Osteoblast (primary cell): ENCODE measurements at regions not wholly inside any gene's neighbourhood (a gene's known extent, or its start where the extent isn't known, plus 50 kb on each side); places are given as distances from the start of the nearest gene placed in this dataset.
"Not testable (repeated sequence)": the region's sequence is repeated elsewhere in the genome, so short reads cannot be mapped to it uniquely, and the experiment has no call there.

Experiments used
- DNase-seq: peaks from one replicate; pipeline ENCODE4 v3.0.0; 2011; ENCODE audit warnings: low spot score, mixed read lengths; ENCODE audit not compliant: insufficient read length; ENCODE audit errors: missing footprints
- H2AFZ ChIP-seq: 2 replicates; pipeline ENCODE4 v1.6.0; 2011; ENCODE audit warnings: mild to moderate bottlenecking, low read length
- H3K27ac ChIP-seq: 2 replicates; pipeline ENCODE4 v1.5.1; 2011; ENCODE audit warnings: mild to moderate bottlenecking, low read depth, low read length, moderate library complexity
- H3K27me3 ChIP-seq: 2 replicates; pipeline ENCODE4 v1.6.0; 2012; ENCODE audit warnings: mild to moderate bottlenecking, control low read depth, inconsistent platforms, low read length, moderate library complexity; ENCODE audit not compliant: insufficient read depth
- H3K36me3 ChIP-seq: 2 replicates; pipeline ENCODE4 v1.5.1; 2011; ENCODE audit warnings: mild to moderate bottlenecking, low read length, control low read depth, moderate library complexity; ENCODE audit not compliant: insufficient read depth
- H3K4me1 ChIP-seq: 2 replicates; pipeline ENCODE4 v1.5.1; 2011; ENCODE audit warnings: mild to moderate bottlenecking, low read length, control low read depth, moderate library complexity; ENCODE audit not compliant: insufficient read depth
- H3K4me2 ChIP-seq: 2 replicates; pipeline ENCODE4 v1.6.0; 2011; ENCODE audit warnings: mild to moderate bottlenecking, low read length; ENCODE audit not compliant: insufficient read depth
- H3K4me3 ChIP-seq: fragments of 200-600 bp; sonication (generic); 3 replicates; pipeline ENCODE4 v1.5.1; 2012; ENCODE audit warnings: mild to moderate bottlenecking, low read length, inconsistent platforms; ENCODE audit not compliant: insufficient read depth
- H3K79me2 ChIP-seq: 2 replicates; pipeline ENCODE4 v1.6.0; 2012; ENCODE audit warnings: mild to moderate bottlenecking, low read length, control low read depth, inconsistent platforms; ENCODE audit not compliant: insufficient read depth
- H3K9me3 ChIP-seq: 2 replicates; pipeline ENCODE4 v1.5.1; 2011; ENCODE audit warnings: low read depth, low read length, control low read depth
- H4K20me1 ChIP-seq: 2 replicates; pipeline ENCODE4 v1.6.0; 2012; ENCODE audit warnings: mild to moderate bottlenecking, low read length, control low read depth; ENCODE audit not compliant: insufficient read depth
- CTCF ChIP-seq: IDR thresholded peaks from 2 replicates; pipeline ENCODE4 v1.5.1; 2011; ENCODE audit warnings: mild to moderate bottlenecking, low read depth, low read length, moderate library complexity; ENCODE audit errors: extremely low read depth

- Histone ChIP-seq H3K4me2 (no peak overlapping the region), H3K36me3 (no peaks in the 10 kb centered on the region), H3K4me1 (no peaks in the 10 kb centered on the region), H3K9me3 (no peaks in the 10 kb centered on the region), H4K20me1 (no peaks in the 10 kb centered on the region), H3K79me2 (no peaks in the 10 kb centered on the region), H3K4me3 (no peak overlapping the region), H2AFZ (no peak overlapping the region), H3K27ac (no peak overlapping the region), H3K27me3 (no peaks in the 10 kb centered on the region)
- no peak for DNase-seq
- no peak for TF ChIP-seq CTCF
Observed at GRCh38 chr4:95779447-95779846, 60.4 kb upstream of the PDHA2 start.

- no peak for DNase-seq
Observed at GRCh38 chr4:95778666-95779065, 61.2 kb upstream of the PDHA2 start.

GRCh38 chr4:95770605-95771004 lies 69.3 kb upstream of the PDHA2 start:
- not testable (repeated sequence) for H4K20me1 ChIP-seq, H3K4me2 ChIP-seq, DNase-seq, H3K27ac ChIP-seq, H3K9me3 ChIP-seq, H3K27me3 ChIP-seq, H3K79me2 ChIP-seq, H2AFZ ChIP-seq, H3K36me3 ChIP-seq, H3K4me1 ChIP-seq, H3K4me3 ChIP-seq

More at GRCh38 chr4:95778666-95779065, 61.2 kb upstream of the PDHA2 start:
- H4K20me1 ChIP-seq = no peaks in the 10 kb centered on the region
- no peak overlapping the region for H3K4me2 ChIP-seq
- no peaks in the 10 kb centered on the region for H3K36me3 ChIP-seq
- H3K27me3 ChIP-seq = no peaks in the 10 kb centered on the region
- H3K27ac ChIP-seq = no peak overlapping the region
- no peaks in the 10 kb centered on the region for H3K79me2 ChIP-seq
- no peak for TF ChIP-seq CTCF
- no peak overlapping the region for H3K4me3 ChIP-seq
- no peak overlapping the region for H2AFZ ChIP-seq
- no peaks in the 10 kb centered on the region for H3K9me3 ChIP-seq
- no peaks in the 10 kb centered on the region for H3K4me1 ChIP-seq

- H3K27ac ChIP-seq = no peak overlapping the region
- no peak overlapping the region for H3K4me2 ChIP-seq
- no peak for TF ChIP-seq CTCF
- H3K4me3 ChIP-seq = no peak overlapping the region
- no peaks in the 10 kb centered on the region for H3K27me3 ChIP-seq
- no peaks in the 10 kb centered on the region for H3K79me2 ChIP-seq
- no peak overlapping the region for H2AFZ ChIP-seq
- H3K9me3 ChIP-seq = no peaks in the 10 kb centered on the region
- DNase-seq = no peak
- H3K4me1 ChIP-seq = no peaks in the 10 kb centered on the region
- no peaks in the 10 kb centered on the region for H4K20me1 ChIP-seq
- H3K36me3 ChIP-seq = no peaks in the 10 kb centered on the region
Observed at GRCh38 chr4:95764961-95765360, 74.9 kb upstream of the PDHA2 start.
